IMR-90 (cell line): ENCODE measurements at regions not wholly inside any gene's neighbourhood (a gene's known extent, or its start where the extent isn't known, plus 50 kb on each side); places are given as distances from the start of the nearest gene placed in this dataset.

ENCODE experiments used
- ATAC-seq: fragments of 200-7000 bp; cut with Tn5 transposase; 2 replicates; pipeline ENCODE4 v1.9.1; 2020; ENCODE audit warnings: low read depth, mild to moderate bottlenecking, moderate library complexity
- BruUV-seq: library from RNA; stranded (reverse); fragments of 400-500 nt; replicated peaks from 2 replicates; lab custom pipeline; 2021; lab: Mats Ljungman, UMichigan
- CTCF ChIA-PET: fragments of 300-600 bp; formaldehyde crosslinking; extraction: SDS; loops from one replicate; lab custom pipeline; 2021; ENCODE audit warnings: antibody characterized with exemption; lab: Yijun Ruan, JAX
- POLR2A ChIA-PET: fragments of 300-600 bp; sonication (Branson Sonifier 250); formaldehyde crosslinking; loops from one replicate; lab custom pipeline; 2022; ENCODE audit warnings: antibody characterized with exemption; ENCODE audit not compliant: unreplicated experiment; lab: Charles Lee
- DNase-seq: peaks from one replicate; pipeline ENCODE4 v3.0.0; 2013
- H2AFZ ChIP-seq: replicated peaks from 2 replicates; pipeline ENCODE3; 2013; ENCODE audit warnings: low read length, mild to moderate bottlenecking; ENCODE audit not compliant: poor library complexity
- H2AK5ac ChIP-seq: 2 replicates; pipeline ENCODE4 v1.6.1; 2013; ENCODE audit warnings: low read depth, low read length, inconsistent platforms
- H2AK9ac ChIP-seq: replicated peaks from 2 replicates; pipeline ENCODE3; 2013; ENCODE audit warnings: mild to moderate bottlenecking, low read depth, low read length, moderate library complexity; ENCODE audit not compliant: poor library complexity
- H2BK120ac ChIP-seq: 2 replicates; pipeline ENCODE4 v1.6.1; 2013; ENCODE audit warnings: low read depth, low read length, inconsistent platforms
- H2BK15ac ChIP-seq: 3 replicates; pipeline ENCODE4 v1.6.1; 2013; ENCODE audit warnings: low read depth, low read length, inconsistent platforms
- H2BK20ac ChIP-seq: 2 replicates; pipeline ENCODE4 v1.6.1; 2013; ENCODE audit warnings: low read depth, mild to moderate bottlenecking, inconsistent platforms, low read length, moderate library complexity
- H2BK5ac ChIP-seq: 2 replicates; pipeline ENCODE4 v1.6.1; 2013; ENCODE audit warnings: mild to moderate bottlenecking, low read depth, low read length, inconsistent platforms; ENCODE audit not compliant: poor library complexity, severe bottlenecking
- H3K14ac ChIP-seq: replicated peaks from 2 replicates; pipeline ENCODE4 v1.6.1; 2013; ENCODE audit warnings: low read depth, low read length, inconsistent platforms
- H3K18ac ChIP-seq: 2 replicates; pipeline ENCODE4 v1.6.1; 2013; ENCODE audit warnings: low read depth, low read length, control low read depth
- H3K23ac ChIP-seq: 2 replicates; pipeline ENCODE4 v1.6.1; 2013; ENCODE audit warnings: low read depth, low read length, inconsistent platforms
- H3K27ac ChIP-seq: 2 replicates; pipeline ENCODE4 v1.5.1; 2013; ENCODE audit warnings: mild to moderate bottlenecking, control low read depth, low read length; ENCODE audit not compliant: insufficient read depth
- H3K27me3 ChIP-seq: 2 replicates; pipeline ENCODE4 v1.6.1; 2013; ENCODE audit warnings: low read length; ENCODE audit not compliant: control insufficient read depth, insufficient read depth
- H3K36me3 ChIP-seq: 2 replicates; pipeline ENCODE4 v1.6.1; 2013; ENCODE audit warnings: low read length, mixed read lengths; ENCODE audit not compliant: control insufficient read depth, insufficient read depth
- H3K4ac ChIP-seq: 2 replicates; pipeline ENCODE4 v1.6.1; 2013; ENCODE audit warnings: low read depth, low read length, inconsistent platforms
- H3K4me1 ChIP-seq: 2 replicates; pipeline ENCODE4 v1.6.1; 2013; ENCODE audit warnings: low read length, mixed read lengths; ENCODE audit not compliant: control insufficient read depth, insufficient read depth
- H3K4me2 ChIP-seq: 2 replicates; pipeline ENCODE4 v1.6.1; 2013; ENCODE audit warnings: low read depth, mild to moderate bottlenecking, control low read depth, low read length, moderate library complexity
- H3K4me3 ChIP-seq: 2 replicates; pipeline ENCODE4 v1.5.1; 2013; ENCODE audit warnings: low read depth, mild to moderate bottlenecking, control low read depth, low read length, moderate library complexity; ENCODE audit not compliant: insufficient read depth
- H3K56ac ChIP-seq: 2 replicates; pipeline ENCODE4 v1.6.1; 2013; ENCODE audit warnings: low read length, inconsistent platforms; ENCODE audit not compliant: insufficient read depth; ENCODE audit errors: extremely low read depth
- H3K79me1 ChIP-seq, 2 experiments: 2 replicates each; pipeline ENCODE4 v1.6.1; 2013; ENCODE audit warnings: low read length in 2 of 2, inconsistent platforms in 1 of 2, low read depth in 1 of 2
- H3K9ac ChIP-seq: 2 replicates; pipeline ENCODE4 v1.6.1; 2013; ENCODE audit warnings: low read depth, low read length, control low read depth
- H3K9me1 ChIP-seq: 2 replicates; pipeline ENCODE4 v1.6.1; 2013; ENCODE audit warnings: low read length, inconsistent platforms; ENCODE audit not compliant: insufficient read depth
- H3K9me3 ChIP-seq: 2 replicates; pipeline ENCODE4 v1.6.1; 2013; ENCODE audit warnings: low read length; ENCODE audit not compliant: control insufficient read depth, insufficient read depth
- H4K20me1 ChIP-seq: 2 replicates; pipeline ENCODE4 v1.6.1; 2013; ENCODE audit warnings: low read length, inconsistent platforms; ENCODE audit not compliant: insufficient read depth
- H4K5ac ChIP-seq: 2 replicates; pipeline ENCODE4 v1.6.1; 2013; ENCODE audit warnings: mild to moderate bottlenecking, low read depth, low read length, control low read depth
- H4K8ac ChIP-seq, 2 experiments: 2 replicates each; pipeline ENCODE4 v1.6.1; 2013; ENCODE audit warnings: low read depth in 2 of 2, low read length in 2 of 2, control low read depth in 1 of 2, inconsistent platforms in 1 of 2
- H4K91ac ChIP-seq: 2 replicates; pipeline ENCODE4 v1.6.1; 2013; ENCODE audit warnings: low read depth, low read length, inconsistent platforms; ENCODE audit not compliant: insufficient read depth
- BHLHE40 ChIP-seq: fragments of 150-350 bp; IDR thresholded peaks from 2 replicates; pipeline ENCODE4 v1.6.1; 2016; ENCODE audit warnings: mild to moderate bottlenecking, low read depth, low read length
- CEBPB ChIP-seq: IDR thresholded peaks from 2 replicates; pipeline ENCODE4 v1.6.1; 2012; ENCODE audit warnings: low read depth, low read length, improper control_type of control experiment
- CHD1 ChIP-seq: IDR thresholded peaks from 2 replicates; pipeline ENCODE4 v1.6.1; 2012; ENCODE audit warnings: low read depth, low read length, improper control_type of control experiment
- FOS ChIP-seq: fragments of 150-350 bp; IDR thresholded peaks from 2 replicates; pipeline ENCODE4 v1.6.1; 2016; ENCODE audit warnings: low read depth, low read length
- MAFK ChIP-seq: IDR thresholded peaks from 2 replicates; pipeline ENCODE4 v1.6.1; 2012; ENCODE audit warnings: low read depth, low read length, improper control_type of control experiment
- MAZ ChIP-seq: IDR thresholded peaks from 2 replicates; pipeline ENCODE4 v1.6.1; 2012; ENCODE audit warnings: low read depth, mild to moderate bottlenecking, low read length, improper control_type of control experiment, moderate library complexity, borderline replicate concordance
- MXI1 ChIP-seq: IDR thresholded peaks from 2 replicates; pipeline ENCODE4 v1.6.1; 2012; ENCODE audit warnings: low read depth, mild to moderate bottlenecking, low read length, moderate library complexity, borderline replicate concordance
- NFE2L2 ChIP-seq: fragments of 150-350 bp; IDR thresholded peaks from 2 replicates; pipeline ENCODE4 v1.6.1; 2016; ENCODE audit warnings: low read depth, mild to moderate bottlenecking, low read length
- POLR2A ChIP-seq: IDR thresholded peaks from 2 replicates; pipeline ENCODE4 v1.6.1; 2012; ENCODE audit warnings: mild to moderate bottlenecking, low read depth, low read length
- RAD21 ChIP-seq: IDR thresholded peaks from 2 replicates; pipeline ENCODE4 v1.6.1; 2012; ENCODE audit warnings: low read length, improper control_type of control experiment
- RCOR1 ChIP-seq: IDR thresholded peaks from 2 replicates; pipeline ENCODE4 v1.6.1; 2012; ENCODE audit warnings: mild to moderate bottlenecking, low read length, improper control_type of control experiment; ENCODE audit not compliant: insufficient replicate concordance
- RFX5 ChIP-seq: IDR thresholded peaks from 2 replicates; pipeline ENCODE4 v1.8.0; 2012; ENCODE audit warnings: low read depth, mild to moderate bottlenecking, low read length, moderate library complexity
- SMC3 ChIP-seq: fragments of 150-350 bp; IDR thresholded peaks from 2 replicates; pipeline ENCODE4 v1.6.1; 2016; ENCODE audit warnings: low read depth, mild to moderate bottlenecking, antibody characterized with exemption, low read length, moderate library complexity
- WGBS, 2 experiments: methylation state at CpG; one replicate each; pipeline versions ENCODE4 v1.1.5 to v1.1.7; 2013; ENCODE audit warnings: missing lambda C conversion rate in 2 of 2; ENCODE audit not compliant: insufficient read length in 1 of 2; ENCODE audit errors: extremely low coverage in 2 of 2; 5-methylcytosine and 5-hydroxymethylcytosine counted together
- dilution Hi-C: fragments of 300-500 bp; cut with HindIII; formaldehyde crosslinking; loops from one replicate; pipeline ENCODE4 v1.14.3; 2018; ENCODE audit warnings: low sequenced_read_pairs; ENCODE audit not compliant: unreplicated experiment
- in situ Hi-C: fragments of 300-500 bp; cut with MboI; formaldehyde crosslinking; loops from 3 replicates; pipeline ENCODE4 v1.14.3; 2019; ENCODE audit warnings: low sequenced_read_pairs, inconsistent platforms, mixed read lengths
- intact Hi-C: fragments of 100-400 bp; cut with micrococcal nuclease; formaldehyde crosslinking; loops from 2 replicates; pipeline ENCODE4 v1.10.0; 2022
- TF ChIP-seq, protein P1 (sequence below): conservative IDR thresholded peaks from 2 replicates; pipeline ENCODE4 v1.5.1; 2012; ENCODE audit warnings: mild to moderate bottlenecking, low read depth, low read length, improper control_type of control experiment
- TF ChIP-seq, protein P2 (sequence below): fragments of 150-350 bp; IDR thresholded peaks from 2 replicates; pipeline ENCODE4 v1.6.1; 2016; ENCODE audit warnings: low read depth, mild to moderate bottlenecking, low read length, moderate library complexity, borderline replicate concordance
- TF ChIP-seq, protein P3 (sequence below): fragments of 150-350 bp; IDR thresholded peaks from 2 replicates; pipeline ENCODE4 v1.6.1; 2017; ENCODE audit warnings: mild to moderate bottlenecking, antibody characterized with exemption, low read length, low read depth

DNA sequence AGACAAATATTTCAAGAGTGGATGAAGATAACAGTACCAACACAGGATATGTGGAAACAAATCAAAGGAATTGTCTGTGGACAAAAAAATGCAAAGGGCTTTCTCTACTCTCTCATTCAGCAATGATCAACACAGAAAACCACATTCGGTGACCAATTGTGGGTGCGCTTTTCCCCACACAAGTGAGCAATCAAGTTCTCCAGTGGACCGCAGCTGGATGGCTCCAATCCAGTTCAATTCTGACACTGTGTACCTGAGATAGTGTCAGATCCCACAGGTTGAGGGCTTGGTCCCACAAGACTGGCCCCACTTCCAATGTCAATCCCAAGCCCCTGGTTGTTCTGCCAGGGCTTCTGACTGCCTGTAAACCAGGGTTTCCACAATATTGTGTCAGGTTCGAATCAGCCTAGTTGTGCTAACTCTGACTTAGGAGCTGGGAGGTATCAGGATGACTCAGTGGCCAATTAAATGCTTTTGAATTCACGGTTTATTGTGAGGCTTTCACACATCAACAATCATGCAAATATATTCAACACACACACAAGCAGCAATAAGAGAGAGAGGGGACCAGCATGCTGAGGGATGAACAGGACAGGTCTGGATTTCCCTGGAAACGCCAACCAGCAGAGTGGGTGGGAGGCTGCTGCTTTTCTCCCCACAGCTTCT, 87.0 kb upstream of the BTG3 start:
- Histone ChIP-seq H2BK5ac (no peak overlapping the region), H4K5ac (no peak overlapping the region), H3K56ac (no peak overlapping the region), H3K9me1 (no peaks in the 10 kb centered on the region), H3K27me3 (no peaks in the 10 kb centered on the region), H3K4me2 (no peak overlapping the region), H2AK5ac (no peak overlapping the region), H2BK20ac (no peak overlapping the region), H3K18ac (no peak overlapping the region), H3K23ac (no peak overlapping the region), H3K36me3 (no peaks in the 10 kb centered on the region), H4K8ac (no peak overlapping the region), H2BK15ac (no peak overlapping the region), H3K79me1 (no peaks in the 10 kb centered on the region), H3K4me3 (no peak overlapping the region), H3K4me1 (no peaks in the 10 kb centered on the region), H4K20me1 (no peaks in the 10 kb centered on the region), H2AFZ (no peak overlapping the region), H4K91ac (no peak overlapping the region), H3K27ac (no peak overlapping the region), H3K4ac (no peak overlapping the region), H3K9me3 (no peaks in the 10 kb centered on the region), H3K9ac (no peak overlapping the region), H3K14ac (no peak overlapping the region), H2AK9ac (no peak overlapping the region), H2BK120ac (no peak overlapping the region)
- CTCF ChIA-PET, result no interaction called here
- DNase-seq (no peak), ATAC-seq (no peak)
- no peak for TF ChIP-seq FOS
- no peak for TF ChIP-seq CEBPB
- TF ChIP-seq NFE2L2, result no peak
- TF ChIP-seq, protein P1, sequence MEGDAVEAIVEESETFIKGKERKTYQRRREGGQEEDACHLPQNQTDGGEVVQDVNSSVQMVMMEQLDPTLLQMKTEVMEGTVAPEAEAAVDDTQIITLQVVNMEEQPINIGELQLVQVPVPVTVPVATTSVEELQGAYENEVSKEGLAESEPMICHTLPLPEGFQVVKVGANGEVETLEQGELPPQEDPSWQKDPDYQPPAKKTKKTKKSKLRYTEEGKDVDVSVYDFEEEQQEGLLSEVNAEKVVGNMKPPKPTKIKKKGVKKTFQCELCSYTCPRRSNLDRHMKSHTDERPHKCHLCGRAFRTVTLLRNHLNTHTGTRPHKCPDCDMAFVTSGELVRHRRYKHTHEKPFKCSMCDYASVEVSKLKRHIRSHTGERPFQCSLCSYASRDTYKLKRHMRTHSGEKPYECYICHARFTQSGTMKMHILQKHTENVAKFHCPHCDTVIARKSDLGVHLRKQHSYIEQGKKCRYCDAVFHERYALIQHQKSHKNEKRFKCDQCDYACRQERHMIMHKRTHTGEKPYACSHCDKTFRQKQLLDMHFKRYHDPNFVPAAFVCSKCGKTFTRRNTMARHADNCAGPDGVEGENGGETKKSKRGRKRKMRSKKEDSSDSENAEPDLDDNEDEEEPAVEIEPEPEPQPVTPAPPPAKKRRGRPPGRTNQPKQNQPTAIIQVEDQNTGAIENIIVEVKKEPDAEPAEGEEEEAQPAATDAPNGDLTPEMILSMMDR, result no peak
- no peak for TF ChIP-seq MAFK
- TF ChIP-seq BHLHE40, result no peak
- TF ChIP-seq, protein P2, sequence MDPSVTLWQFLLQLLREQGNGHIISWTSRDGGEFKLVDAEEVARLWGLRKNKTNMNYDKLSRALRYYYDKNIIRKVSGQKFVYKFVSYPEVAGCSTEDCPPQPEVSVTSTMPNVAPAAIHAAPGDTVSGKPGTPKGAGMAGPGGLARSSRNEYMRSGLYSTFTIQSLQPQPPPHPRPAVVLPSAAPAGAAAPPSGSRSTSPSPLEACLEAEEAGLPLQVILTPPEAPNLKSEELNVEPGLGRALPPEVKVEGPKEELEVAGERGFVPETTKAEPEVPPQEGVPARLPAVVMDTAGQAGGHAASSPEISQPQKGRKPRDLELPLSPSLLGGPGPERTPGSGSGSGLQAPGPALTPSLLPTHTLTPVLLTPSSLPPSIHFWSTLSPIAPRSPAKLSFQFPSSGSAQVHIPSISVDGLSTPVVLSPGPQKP, result no peak
- no peak for TF ChIP-seq CHD1
- no peak for TF ChIP-seq SMC3
- TF ChIP-seq MXI1, result no peak
- no peak for TF ChIP-seq RFX5
- TF ChIP-seq RAD21, result no peak
- TF ChIP-seq, protein P3, sequence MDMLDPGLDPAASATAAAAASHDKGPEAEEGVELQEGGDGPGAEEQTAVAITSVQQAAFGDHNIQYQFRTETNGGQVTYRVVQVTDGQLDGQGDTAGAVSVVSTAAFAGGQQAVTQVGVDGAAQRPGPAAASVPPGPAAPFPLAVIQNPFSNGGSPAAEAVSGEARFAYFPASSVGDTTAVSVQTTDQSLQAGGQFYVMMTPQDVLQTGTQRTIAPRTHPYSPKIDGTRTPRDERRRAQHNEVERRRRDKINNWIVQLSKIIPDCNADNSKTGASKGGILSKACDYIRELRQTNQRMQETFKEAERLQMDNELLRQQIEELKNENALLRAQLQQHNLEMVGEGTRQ, result no peak
- no peak for TF ChIP-seq RCOR1
- TF ChIP-seq POLR2A, result no peak
- no peak for TF ChIP-seq MAZ
- intact Hi-C loops, result no loop called here
- no CpG with 5 or more reads among the region's 6 CpGs for WGBS, 2 experiments
- POLR2A ChIA-PET, result no interaction called here
- BruUV-seq, result no TSS peak
- dilution Hi-C loops, result no loop called here
- in situ Hi-C loops, result no loop called here
